ENCODE measurements at regions not wholly inside any gene's neighbourhood (a gene's known extent, or its start where the extent isn't known, plus 50 kb on each side); places are given as distances from the start of the nearest gene placed in this dataset.

GRCh38 chr9:13920557-13920956 is 393.4 kb downstream of the NFIB start:
- Histone ChIP-seq H4K20me1 (replicated peaks; ENCODE audit: control insufficient read depth, insufficient read depth, low read length) (no peaks in the 10 kb centered on the region), H3K9me1 (ENCODE audit: control insufficient read depth, insufficient read depth, low read length) (no peaks in the 10 kb centered on the region), H3K9me3 (replicated peaks; ENCODE audit: control insufficient read depth, insufficient read depth, low read depth, low read length) (no peaks in the 10 kb centered on the region), H3K4me2 (ENCODE audit: insufficient read depth, low read length) (no peak overlapping the region), H3K79me2 (ENCODE audit: control insufficient read depth, insufficient read depth, low read length) (no peaks in the 10 kb centered on the region), H3K4me3 (no peak overlapping the region), H3K27ac (ENCODE audit: extremely low read depth, low read depth, low read length) (no peak overlapping the region), H3K4me1 (replicated peaks in 1 of 2; ENCODE audit: control insufficient read depth in 2 of 2, insufficient read depth in 2 of 2, low read length in 2 of 2) (no peaks in the 10 kb centered on the region), H2AFZ (ENCODE audit: low read depth, low read length) (no peak overlapping the region), H3K27me3 (ENCODE audit: control insufficient read depth in 2 of 2, insufficient read depth in 2 of 2, low read length in 2 of 2) (no peaks in the 10 kb centered on the region), H3K9ac (ENCODE audit: insufficient read depth in 1 of 2, low read depth in 2 of 2, low read length in 2 of 2) (no peak overlapping the region), H3K36me3 (ENCODE audit: control insufficient read depth, insufficient read depth, low read length) (no peaks in the 10 kb centered on the region)
- ATAC-seq (no peak), FAIRE-seq (no peak), DNase-seq (ENCODE audit: extremely low read depth in 1 of 4, low spot score in 3 of 4) (no peak)
- intact Hi-C loops (cut with micrococcal nuclease) (no loop called here), in situ Hi-C loops (cut with MboI) (no loop called here)
- CTCF ChIA-PET (ENCODE audit: low intra/inter-chr PET ratio): no interaction called here
- POLR2A ChIA-PET: no interaction called here
- no TSS peak for BruUV-seq (replicated peaks)
- TF ChIP-seq CHD1 (IDR thresholded peaks at IDR 0.05; ENCODE audit: low read length) (no peak), CC2D1A (IDR thresholded peaks at IDR 0.05) (no peak), PPARD (CRISPR knock-in tag; IDR thresholded peaks at IDR 0.05) (no peak), ZBTB26 (CRISPR knock-in tag; IDR thresholded peaks at IDR 0.05) (no peak), SUPT5H (IDR thresholded peaks at IDR 0.05) (no peak), THRAP3 (IDR thresholded peaks at IDR 0.05; ENCODE audit: borderline replicate concordance) (no peak), PRDM10 (IDR thresholded peaks at IDR 0.05; ENCODE audit: partially characterized antibody) (no peak), CAMTA2 (CRISPR knock-in tag; conservative IDR thresholded peaks at IDR 0.05) (no peak), ESRRA (IDR thresholded peaks at IDR 0.05; ENCODE audit: borderline replicate concordance, low read depth) (no peak), ZNF3 (CRISPR knock-in tag; IDR thresholded peaks at IDR 0.05) (no peak)
- TF ChIP-seq, protein P1, sequence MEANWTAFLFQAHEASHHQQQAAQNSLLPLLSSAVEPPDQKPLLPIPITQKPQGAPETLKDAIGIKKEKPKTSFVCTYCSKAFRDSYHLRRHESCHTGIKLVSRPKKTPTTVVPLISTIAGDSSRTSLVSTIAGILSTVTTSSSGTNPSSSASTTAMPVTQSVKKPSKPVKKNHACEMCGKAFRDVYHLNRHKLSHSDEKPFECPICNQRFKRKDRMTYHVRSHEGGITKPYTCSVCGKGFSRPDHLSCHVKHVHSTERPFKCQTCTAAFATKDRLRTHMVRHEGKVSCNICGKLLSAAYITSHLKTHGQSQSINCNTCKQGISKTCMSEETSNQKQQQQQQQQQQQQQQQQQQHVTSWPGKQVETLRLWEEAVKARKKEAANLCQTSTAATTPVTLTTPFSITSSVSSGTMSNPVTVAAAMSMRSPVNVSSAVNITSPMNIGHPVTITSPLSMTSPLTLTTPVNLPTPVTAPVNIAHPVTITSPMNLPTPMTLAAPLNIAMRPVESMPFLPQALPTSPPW (CRISPR knock-in tag; IDR thresholded peaks at IDR 0.05): no peak
- TF ChIP-seq, protein P2, sequence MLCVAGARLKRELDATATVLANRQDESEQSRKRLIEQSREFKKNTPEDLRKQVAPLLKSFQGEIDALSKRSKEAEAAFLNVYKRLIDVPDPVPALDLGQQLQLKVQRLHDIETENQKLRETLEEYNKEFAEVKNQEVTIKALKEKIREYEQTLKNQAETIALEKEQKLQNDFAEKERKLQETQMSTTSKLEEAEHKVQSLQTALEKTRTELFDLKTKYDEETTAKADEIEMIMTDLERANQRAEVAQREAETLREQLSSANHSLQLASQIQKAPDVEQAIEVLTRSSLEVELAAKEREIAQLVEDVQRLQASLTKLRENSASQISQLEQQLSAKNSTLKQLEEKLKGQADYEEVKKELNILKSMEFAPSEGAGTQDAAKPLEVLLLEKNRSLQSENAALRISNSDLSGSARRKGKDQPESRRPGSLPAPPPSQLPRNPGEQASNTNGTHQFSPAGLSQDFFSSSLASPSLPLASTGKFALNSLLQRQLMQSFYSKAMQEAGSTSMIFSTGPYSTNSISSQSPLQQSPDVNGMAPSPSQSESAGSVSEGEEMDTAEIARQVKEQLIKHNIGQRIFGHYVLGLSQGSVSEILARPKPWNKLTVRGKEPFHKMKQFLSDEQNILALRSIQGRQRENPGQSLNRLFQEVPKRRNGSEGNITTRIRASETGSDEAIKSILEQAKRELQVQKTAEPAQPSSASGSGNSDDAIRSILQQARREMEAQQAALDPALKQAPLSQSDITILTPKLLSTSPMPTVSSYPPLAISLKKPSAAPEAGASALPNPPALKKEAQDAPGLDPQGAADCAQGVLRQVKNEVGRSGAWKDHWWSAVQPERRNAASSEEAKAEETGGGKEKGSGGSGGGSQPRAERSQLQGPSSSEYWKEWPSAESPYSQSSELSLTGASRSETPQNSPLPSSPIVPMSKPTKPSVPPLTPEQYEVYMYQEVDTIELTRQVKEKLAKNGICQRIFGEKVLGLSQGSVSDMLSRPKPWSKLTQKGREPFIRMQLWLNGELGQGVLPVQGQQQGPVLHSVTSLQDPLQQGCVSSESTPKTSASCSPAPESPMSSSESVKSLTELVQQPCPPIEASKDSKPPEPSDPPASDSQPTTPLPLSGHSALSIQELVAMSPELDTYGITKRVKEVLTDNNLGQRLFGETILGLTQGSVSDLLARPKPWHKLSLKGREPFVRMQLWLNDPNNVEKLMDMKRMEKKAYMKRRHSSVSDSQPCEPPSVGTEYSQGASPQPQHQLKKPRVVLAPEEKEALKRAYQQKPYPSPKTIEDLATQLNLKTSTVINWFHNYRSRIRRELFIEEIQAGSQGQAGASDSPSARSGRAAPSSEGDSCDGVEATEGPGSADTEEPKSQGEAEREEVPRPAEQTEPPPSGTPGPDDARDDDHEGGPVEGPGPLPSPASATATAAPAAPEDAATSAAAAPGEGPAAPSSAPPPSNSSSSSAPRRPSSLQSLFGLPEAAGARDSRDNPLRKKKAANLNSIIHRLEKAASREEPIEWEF (CRISPR knock-in tag; IDR thresholded peaks at IDR 0.05): no peak

All from K562 (cell line).